HFF-Myc (cell line): ENCODE measurements at regions not wholly inside any gene's neighbourhood (a gene's known extent, or its start where the extent isn't known, plus 50 kb on each side); places are given as distances from the start of the nearest gene placed in this dataset.

Experiments used
- DNase-seq: peaks from one replicate; pipeline ENCODE4 v3.0.0-alpha.2; 2011; ENCODE audit warnings: low read depth; ENCODE audit errors: extremely low read depth
- H3K4me3 ChIP-seq: replicated peaks from 2 replicates; pipeline ENCODE4 v1.5.1; 2011; ENCODE audit warnings: low read depth, mild to moderate bottlenecking, control low read depth, low read length
- TF ChIP-seq, protein P1 (sequence below): IDR thresholded peaks from 2 replicates; pipeline ENCODE4 v1.5.1; 2012; ENCODE audit warnings: mild to moderate bottlenecking, low read depth, low read length, control low read depth; ENCODE audit errors: missing control alignments

DNA sequence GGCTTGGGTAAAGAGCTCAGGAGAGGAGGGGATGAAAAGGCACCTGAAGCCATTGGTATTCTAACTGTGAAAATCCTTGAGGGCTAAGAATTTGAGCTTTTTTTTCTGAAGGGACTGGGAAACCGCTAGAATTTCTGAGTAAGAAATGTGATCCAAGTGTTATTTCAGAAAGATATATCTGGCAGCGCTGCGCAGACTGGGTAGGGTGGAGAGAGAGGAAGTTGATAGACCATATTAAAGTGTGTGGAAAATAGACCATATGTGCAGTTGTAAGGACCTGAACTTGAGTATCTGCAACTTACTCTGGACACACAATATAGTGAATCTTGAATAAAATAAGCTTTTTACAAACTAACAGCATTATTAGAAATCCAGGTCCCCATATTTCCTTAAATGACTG, 427.4 kb downstream of the NDFIP2 start:
- DNase-seq = no peak

DNA sequence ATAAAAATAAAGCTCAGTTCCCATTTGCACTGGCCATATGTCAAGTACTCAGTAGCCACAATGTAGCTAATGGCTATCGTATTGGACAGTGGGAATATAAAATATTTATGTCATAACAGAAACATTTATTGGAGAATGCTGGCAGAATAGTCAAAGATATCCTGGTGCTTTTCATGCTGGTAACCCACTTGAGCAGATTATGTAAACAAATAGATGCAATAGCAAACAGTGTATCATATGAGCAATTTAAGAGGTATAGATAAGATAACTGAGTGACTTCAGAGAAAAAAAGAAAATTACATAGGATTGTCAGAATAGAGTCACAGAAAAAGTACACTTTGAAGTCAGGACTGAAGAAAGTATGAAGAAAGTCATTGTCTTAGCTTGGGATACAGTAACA, 426.6 kb downstream of the NDFIP2 start:
- no peak for DNase-seq
- H3K4me3 ChIP-seq = no peak overlapping the region
- TF ChIP-seq, protein P1, sequence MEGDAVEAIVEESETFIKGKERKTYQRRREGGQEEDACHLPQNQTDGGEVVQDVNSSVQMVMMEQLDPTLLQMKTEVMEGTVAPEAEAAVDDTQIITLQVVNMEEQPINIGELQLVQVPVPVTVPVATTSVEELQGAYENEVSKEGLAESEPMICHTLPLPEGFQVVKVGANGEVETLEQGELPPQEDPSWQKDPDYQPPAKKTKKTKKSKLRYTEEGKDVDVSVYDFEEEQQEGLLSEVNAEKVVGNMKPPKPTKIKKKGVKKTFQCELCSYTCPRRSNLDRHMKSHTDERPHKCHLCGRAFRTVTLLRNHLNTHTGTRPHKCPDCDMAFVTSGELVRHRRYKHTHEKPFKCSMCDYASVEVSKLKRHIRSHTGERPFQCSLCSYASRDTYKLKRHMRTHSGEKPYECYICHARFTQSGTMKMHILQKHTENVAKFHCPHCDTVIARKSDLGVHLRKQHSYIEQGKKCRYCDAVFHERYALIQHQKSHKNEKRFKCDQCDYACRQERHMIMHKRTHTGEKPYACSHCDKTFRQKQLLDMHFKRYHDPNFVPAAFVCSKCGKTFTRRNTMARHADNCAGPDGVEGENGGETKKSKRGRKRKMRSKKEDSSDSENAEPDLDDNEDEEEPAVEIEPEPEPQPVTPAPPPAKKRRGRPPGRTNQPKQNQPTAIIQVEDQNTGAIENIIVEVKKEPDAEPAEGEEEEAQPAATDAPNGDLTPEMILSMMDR = no peak

More for the DNA sequence above, 427.4 kb downstream of the NDFIP2 start:
- no peak overlapping the region for H3K4me3 ChIP-seq
- TF ChIP-seq, protein P1 = no peak

DNA sequence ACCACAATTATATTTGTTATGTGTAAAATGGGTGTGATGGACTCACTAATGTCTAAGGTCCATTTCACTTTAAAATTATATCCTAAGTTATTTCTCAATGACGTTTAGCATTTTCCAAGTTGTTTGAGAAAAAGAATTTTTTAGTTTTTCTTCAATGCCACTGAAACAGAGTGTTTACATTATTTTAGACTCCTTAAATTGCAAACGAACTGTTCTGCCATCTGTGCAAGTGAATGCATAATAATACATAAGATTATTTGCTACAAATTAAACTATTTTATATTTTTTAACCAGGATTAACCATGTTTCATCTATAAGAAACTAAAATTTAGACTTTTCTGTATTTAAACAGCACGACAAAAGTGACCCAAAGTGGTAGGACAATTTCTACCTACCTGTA, 425.4 kb downstream of the NDFIP2 start:
- DNase-seq = no peak

DNA sequence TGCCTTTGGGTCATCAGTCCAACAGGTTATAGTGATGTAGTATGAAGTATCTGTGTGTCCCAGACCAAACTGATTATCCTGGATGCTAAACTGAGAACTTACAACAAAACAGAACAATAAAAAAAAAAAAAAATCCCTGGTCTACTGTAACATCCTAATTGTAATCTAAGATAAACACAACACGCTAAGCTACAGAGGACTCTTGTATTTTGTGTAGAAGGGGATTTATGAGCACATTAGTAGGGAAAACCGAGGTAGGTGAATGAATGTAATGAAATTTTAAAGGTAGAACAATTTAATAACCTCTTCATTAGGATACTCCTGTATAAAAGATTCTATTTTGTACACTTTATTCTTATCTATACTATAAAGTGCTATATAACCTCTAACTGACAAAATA, 424.1 kb downstream of the NDFIP2 start:
- no peak for DNase-seq
- TF ChIP-seq, protein P1 = no peak
- no peak overlapping the region for H3K4me3 ChIP-seq

More for the DNA sequence above, 425.4 kb downstream of the NDFIP2 start:
- TF ChIP-seq, protein P1 = no peak
- H3K4me3 ChIP-seq = no peak overlapping the region

DNA sequence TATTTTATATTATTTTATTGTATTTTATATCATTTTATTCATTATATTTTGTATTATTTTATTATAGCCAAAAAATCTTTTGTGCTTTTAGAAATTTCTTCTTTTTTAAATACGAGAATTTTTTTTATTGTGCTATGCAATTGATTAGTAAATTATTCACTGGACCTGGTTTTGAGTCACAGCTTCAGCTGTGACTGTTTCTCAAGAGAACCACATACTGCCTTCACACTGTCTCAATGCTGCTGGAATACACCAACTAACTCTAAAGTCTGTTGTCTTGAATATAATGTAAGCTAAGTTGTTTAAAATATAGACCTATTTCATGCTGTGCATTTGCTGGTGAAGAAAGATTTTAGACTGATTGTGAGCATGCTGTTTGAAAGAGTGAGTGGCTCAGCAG, 423.6 kb downstream of the NDFIP2 start:
- no peak overlapping the region for H3K4me3 ChIP-seq
- no peak for DNase-seq
- TF ChIP-seq, protein P1 = no peak

DNA sequence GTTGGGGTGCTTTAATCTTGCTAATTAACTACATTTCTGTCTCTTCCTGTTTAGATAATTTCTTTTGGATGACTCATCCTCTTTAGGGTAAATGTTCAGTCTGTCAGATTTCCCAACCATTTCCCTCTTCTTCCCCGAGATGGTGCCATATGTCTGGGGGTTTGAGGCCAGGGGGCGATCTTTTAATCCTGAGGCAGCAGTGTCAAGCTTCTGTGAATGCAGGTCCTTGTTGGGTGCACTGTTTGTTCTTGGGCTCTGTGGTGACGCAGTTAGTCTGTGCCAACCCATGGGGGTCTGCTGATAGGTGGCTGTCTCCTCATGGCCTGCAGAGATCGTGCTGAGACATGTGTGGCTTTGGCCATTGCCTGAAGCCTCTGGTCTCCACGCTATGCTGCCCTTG, 420.4 kb downstream of the NDFIP2 start:
- DNase-seq = no peak
- TF ChIP-seq, protein P1 = no peak
- H3K4me3 ChIP-seq = no peak overlapping the region

DNA sequence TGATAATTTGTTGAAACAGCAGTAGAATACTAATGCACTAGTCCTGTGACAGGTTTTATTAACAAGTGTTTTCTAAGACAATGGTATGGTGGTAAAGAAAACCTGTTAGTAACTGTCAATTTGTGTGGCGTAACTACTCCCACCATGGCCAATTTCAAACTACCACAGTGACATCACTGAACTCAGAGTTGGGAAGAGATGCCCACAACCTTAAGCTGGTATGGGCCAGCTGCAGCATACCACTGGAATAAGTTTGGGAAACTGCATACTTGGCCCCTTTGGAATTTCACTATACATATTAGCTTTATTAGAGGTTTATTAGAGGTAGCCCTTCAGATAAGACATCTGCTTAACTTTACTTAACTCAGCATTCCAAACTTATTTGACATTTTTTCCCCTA, 419.4 kb downstream of the NDFIP2 start:
- TF ChIP-seq, protein P1 = no peak

More for the DNA sequence above, 419.4 kb downstream of the NDFIP2 start:
- H3K4me3 ChIP-seq = no peak overlapping the region
- DNase-seq = no peak
